Kasumi-1 (cell line): ENCODE measurements at regions not wholly inside any gene's neighbourhood (a gene's known extent, or its start where the extent isn't known, plus 50 kb on each side); places are given as distances from the start of the nearest gene placed in this dataset.

Experiments
- DNase-seq, 2 experiments: peaks; one replicate each; lab custom pipeline; 2025; lab: John Stamatoyannopoulos, UW

DNA sequence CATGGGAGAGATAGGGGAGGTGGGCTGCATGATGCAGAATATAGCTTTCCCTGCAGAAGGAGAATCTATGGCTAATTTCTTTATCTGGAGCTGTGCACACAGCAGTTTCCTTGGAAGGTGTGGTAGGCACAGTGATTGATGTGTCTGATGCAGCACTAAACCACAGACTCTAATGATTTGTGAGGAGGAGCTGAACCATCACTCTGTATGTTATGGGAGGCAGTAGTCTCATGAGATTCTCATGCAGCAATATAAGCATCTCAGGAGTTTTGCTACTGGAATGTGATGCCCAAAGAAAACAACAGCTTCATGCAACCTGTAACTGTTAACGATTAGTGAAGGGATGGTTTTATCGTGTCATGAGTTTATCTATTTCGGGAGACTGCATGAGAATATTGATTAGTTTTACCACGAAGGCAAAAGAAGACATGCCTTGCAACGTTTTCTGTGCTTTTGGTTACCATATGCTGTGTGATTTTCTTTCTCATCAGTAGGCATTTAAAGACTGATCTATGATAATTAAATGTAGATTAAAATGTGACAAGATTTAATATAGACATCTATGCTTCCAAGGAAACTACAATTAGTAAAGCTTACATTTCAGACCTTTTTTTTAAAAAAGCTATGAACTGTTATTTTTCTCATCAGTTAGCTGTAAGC is 286.8 kb downstream of the ARL6IP6 start:
- no peak for DNase-seq

DNA sequence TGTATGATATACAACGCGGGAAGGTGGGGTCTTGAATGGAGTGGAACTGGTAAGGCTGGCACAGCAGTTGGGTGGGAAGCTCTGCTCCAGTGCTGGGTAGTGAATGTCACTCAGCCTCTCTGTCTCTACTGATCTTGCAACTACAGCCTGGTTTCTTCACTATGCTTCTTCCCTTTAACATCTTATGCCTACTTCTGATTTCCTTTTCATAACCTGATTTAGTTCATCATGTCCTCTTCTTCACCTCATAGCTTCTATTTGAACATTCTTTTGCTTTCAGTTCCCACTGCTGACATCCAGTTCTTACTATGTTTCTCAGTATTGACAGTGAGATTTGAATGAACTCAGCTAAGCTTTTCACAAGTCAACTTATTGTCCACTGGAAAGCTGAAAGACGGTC is 286.2 kb downstream of the ARL6IP6 start:
- DNase-seq: no peak

DNA sequence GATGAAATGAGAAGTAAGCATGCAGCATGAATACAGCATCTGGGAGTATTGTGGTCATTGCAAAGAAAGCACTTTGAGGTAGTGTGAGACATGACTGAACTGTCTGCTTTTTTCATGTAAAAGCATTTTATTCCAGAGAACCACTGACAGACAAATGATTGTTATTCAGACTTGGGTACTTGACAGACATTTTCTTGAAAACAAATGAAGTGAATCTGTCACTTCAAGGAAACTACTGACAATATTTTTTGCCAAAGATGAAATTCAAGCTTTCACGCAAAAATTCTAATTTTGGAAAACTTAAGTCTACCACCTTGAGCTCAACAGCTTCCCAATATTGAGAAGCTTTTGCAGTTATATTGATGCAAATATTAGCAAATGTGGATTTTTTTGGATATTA is 255.7 kb downstream of the ARL6IP6 start:
- DNase-seq: no peak

DNA sequence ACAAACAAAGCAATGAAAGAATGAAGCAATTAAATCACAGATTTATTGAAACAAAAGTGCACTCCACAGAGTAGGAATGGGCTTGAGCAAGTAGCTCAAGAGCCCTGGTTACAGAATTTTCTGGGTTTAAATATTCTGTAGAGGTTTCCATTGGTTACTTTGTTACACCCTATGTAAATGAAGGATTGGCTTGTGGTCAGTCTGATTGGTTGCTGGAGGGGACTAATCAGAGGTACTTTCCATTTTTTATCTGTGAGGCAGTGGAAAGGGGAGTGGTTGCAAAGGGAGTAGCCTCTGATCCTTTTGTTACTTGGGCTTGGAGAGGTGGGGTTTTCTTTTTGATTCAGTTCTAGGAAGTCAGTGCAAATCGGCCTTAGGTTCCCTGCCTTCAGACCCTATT is 253.3 kb downstream of the ARL6IP6 start:
- DNase-seq: no peak

DNA sequence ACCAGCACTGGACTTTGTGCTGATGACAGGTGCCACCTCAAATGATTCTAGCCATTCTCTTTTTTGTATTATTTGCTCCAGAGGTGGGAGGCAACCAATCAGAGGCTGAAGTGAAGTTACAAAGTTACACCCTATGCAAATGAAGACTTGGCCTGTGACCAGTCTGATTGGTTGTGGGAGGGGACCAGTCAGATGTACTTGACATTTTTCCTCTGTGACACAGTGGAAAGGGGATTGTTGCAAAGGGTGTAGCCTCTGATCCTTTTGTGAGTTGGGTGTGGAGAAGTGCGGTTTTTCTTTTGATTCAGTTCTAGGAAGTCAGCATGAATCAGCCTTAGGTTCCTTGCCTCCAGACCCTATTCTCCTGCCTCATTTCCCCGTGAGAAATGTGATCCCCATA is 244.0 kb downstream of the ARL6IP6 start:
- no peak for DNase-seq

DNA sequence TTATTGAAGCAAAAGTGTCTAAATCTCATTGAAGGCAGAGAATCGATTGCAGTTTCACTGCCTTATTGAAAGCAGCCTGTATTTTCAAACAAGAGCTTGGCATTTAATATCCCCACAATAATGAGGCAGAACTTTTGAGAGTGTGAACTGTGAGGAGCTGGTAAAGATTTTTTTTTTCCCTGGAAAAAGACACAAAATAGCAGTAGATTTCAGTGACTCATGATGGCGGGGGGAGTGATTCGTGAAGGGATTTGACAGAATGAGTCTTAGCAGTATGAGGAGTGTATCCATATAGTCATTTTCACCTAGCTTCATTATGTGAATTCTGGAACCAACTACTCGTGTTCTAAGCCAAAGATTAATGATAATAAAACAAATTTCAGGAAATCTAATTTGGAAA is 242.9 kb downstream of the ARL6IP6 start:
- DNase-seq: no peak

DNA sequence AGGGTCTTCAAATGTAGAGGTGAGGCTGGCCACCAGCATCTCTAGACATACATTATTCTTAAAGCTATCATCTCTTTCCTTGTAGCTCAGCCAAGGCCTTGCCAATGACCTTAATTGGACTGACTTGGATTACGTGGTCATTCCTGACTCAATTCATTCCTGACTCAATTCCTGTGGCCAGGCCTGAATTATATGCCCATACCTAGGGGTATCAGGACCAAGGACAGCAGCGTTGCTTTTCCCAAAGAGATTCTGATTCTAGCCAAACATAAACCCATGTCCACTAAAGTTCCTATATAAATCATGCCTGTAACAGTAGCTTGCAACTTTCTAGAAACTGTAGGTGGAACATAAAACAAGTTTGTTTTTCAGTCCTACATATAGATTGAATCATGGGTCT is 231.7 kb downstream of the ARL6IP6 start:
- DNase-seq: peak in 1 of 2 experiments; percentile 54

DNA sequence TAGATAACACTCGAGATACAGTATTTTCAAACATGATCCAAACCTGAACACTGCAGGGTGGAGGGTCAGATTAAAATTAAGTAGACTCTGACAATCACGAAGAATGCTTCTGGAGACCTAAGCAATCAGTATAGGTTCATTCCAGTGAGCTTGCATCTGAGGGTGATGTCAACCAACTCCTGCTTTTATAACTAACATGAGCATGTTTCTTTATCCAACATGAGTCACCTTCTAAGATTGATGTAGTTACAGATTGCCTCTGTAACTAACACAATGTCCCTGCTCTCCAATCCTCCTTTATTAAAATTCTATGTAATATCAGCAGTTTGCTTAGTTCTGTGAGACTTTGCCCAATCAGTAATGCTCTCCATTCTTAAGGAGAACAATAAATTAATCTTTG is 225.7 kb downstream of the ARL6IP6 start:
- no peak for DNase-seq

DNA sequence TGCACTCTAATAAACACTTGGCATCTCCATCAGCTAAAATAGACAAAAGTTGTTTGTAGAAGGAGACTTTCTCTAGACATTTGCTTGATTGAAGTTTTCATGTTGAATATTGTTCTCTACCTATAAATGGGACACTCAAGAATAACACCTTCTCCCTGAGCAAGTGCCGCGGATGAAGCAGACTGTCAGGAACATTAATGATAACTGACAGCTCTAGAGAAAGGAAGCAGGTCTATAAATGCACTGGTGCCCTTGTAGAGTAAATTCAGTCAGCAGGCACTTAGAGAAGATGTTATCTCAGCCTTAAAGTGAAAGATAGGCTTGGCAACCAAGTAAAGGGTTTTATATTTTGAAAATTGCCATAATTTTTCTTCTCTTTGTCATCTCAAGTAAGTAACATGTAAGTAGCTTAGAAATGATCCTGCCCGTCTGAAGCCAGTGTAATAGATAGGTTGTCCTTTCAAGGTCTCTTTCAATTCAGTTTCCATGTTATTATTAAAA is 224.6 kb downstream of the ARL6IP6 start:
- DNase-seq: no peak

DNA sequence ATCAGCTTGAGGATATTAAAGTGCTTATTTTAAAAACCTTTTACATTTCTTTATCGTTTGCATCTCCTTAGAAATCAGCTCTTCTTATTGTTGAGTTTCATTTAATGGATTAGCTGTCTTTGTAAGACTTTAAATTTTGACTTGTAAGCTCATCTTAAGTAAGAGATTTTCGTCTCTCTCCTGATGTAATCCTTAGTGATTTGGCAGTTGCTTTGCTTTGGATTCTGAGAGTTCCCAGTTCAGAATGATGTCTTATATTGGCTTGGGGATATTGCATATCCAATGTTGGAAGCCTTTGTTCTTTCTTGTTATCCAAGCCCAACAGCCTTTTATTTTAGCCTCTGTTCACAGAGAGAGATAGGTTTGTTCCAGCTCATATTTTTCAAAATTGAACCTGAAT is 212.1 kb downstream of the ARL6IP6 start:
- DNase-seq: no peak

DNA sequence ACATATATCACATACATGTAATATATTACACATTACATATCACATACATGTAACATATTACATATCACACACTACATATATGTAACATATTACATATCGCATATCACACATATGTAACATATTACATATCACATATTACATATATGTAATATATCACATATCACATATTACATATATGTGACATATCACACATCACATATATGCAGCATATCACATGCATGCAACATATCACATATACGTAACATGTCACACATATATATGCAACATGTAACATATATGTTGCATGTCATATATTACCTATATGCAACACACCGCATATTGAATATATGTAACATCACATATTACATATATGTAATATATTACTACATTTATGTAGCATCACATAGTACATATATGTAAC is 211.2 kb downstream of the ARL6IP6 start:
- DNase-seq: no peak

DNA sequence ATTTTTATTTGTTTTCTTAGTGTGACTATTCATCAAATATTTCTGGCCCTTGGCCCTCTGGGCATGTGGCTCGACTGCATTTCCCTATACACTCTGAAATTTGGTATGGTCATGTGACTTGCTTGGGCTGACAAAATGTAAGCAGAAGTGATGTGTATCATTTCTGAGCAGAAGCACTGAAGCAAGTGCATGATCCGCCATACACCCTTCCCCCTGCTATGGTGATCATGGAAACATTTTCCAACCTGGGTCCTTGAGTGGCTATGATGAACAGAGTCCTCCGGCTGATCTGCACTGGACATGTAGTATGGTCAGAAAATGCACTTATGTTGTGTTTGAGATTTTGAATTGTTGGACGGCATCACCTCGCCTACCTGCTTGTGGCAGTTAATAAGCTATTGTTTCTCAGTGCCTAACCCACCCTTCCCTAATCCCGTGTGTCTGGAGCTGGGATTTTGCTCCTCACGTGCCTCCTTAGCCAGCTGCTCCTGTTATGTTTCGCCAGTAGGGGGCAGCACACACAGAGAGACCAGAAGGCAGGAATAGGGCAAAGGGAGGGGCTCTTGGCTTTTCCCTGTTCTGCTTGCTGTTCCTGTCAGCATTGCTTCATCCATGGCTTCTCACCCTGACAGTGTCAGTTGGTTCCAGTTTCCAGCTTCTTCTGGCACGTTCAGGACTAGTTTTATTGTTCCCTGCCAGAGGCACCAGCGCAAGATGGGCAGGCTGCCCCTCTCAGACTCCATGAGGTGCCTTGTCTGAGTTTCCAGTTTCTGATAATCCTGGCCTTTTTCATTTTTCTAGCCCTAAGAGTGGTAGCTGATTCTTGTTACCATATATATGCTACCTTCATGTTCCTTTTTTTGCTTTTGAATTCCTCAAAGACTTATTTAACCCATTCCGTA is 207.4 kb downstream of the ARL6IP6 start:
- peak; percentile 80 to 95 for DNase-seq

DNA sequence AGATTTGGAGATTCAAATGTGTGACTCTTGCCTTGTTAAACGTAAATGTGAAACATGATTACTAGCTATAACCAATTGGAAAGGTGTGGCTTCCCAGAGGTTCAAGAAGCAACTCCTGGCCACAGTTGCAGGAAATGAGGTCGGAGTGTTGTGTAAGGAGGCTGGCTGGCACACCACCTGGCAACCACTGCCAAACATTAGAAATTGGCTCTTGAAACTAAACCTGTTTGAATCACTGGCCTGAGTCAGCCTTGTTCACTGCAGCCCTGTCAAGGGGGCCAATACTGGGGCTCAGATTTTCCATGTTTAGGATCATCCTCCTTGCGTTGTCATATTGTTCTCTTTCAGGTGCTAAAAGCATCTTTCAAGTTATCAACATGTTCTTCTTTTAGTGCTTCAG is 206.3 kb downstream of the ARL6IP6 start:
- DNase-seq: no peak

DNA sequence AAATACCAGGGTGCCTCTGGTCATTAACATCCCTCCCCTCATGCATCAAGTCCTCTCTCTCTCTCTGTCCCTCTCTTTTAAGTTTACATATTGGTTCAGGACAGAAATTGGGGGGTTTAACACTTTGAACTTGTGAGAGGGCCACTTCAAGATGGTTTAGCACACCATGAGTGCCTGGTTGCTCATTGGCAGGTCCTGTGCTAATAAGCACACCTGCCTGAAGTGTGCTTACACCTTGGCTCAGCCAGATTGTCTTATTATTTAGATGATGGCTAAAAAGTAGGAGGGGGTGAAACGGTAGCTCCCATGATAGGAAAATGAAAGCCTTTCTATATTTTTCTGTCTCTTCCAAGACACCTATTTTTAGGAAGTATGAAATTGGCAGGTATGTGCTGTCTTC is 205.8 kb downstream of the ARL6IP6 start:
- no peak for DNase-seq

DNA sequence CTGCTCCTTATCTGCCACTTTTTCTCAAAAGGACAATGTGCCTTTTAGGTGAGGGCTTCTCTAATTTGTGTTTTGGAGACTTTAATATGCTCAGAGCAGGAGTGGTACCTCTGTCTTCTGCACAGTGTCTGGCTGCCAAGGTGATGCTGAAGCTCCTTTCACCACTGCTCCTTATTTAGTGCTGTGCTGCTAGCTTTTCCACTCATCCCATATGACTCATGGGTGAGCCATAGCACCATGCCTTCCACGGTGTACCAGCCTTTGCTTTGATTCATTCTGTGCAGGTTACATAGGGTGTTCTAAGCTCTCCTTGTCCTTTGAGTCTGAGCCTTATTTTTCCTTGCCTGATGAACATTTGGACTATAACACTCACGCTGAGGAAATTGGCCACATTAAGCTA is 202.4 kb downstream of the ARL6IP6 start:
- no peak for DNase-seq

DNA sequence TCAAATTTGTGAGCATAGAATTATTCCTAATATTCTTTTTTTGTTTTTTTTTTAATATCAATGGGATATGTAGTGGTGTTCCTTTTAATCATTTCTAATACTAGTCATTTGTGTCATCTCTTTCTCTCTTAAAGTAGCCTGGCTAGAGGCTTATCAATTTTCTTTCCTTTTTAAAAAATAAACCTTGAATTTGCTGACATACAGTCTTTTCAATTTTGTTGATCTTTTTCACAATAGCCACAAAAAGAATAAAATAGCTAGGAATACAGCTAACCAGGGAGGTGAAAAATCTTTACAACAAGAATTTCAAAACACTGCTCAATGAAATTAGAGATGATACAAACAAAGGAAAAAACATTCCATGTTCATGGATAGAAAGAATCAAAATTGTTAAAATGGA is 192.6 kb downstream of the ARL6IP6 start:
- DNase-seq: no peak

DNA sequence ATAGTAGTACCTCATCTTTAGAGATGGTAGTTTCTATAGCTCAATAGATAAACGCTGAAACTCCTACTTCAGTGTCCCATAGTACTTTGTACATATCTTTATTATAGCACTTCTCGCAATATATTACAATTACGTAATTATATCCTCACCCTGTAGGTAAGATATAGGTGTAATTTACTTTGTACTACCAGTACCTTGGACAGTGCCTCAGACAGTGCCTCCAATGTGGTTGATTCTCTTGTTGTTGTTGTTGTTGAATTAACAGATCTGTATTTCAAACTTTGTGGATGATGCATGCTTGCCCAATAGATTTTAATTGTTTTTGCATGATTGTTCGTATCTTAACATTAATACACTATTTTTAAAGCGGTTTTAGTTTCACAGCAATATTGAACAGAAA is 188.6 kb downstream of the ARL6IP6 start:
- no peak for DNase-seq

DNA sequence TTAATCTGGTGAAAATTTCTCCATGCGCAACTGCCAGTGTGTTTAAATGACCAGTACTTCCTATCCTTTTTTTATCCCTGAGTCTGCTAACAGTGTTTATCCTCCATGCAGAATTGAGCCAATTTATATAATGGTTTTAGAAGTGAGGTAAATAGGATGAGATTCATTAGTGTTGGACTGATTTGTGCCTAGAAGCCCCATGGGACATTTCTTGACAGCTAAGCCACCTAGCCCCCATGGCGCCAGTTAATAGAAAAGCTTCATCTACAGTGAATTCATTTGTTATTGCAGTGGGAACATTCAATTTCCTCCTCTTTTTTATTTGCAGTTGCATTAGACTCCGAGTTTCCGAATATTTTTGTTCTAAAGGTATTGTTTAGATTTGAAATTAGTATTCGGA is 175.6 kb downstream of the ARL6IP6 start:
- no peak for DNase-seq

DNA sequence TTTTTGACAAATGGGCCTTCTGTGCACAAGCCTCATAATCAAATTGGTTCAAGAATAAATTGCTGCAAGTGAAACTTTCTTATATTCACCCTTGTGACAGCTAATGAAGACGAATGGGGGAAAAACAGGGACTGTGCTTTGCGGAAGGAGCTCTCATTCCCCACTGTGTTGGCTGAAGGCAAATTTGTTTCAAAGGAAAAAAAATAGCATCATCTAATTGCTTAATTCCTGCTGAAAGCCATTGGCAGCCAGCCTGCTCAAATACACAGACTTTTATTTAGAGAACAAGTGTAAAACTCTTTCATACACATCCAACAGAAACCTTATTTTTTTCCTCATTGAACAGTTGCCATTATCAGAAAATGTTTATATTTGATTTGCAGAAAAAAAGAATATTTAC is 172.3 kb downstream of the ARL6IP6 start:
- no peak for DNase-seq

DNA sequence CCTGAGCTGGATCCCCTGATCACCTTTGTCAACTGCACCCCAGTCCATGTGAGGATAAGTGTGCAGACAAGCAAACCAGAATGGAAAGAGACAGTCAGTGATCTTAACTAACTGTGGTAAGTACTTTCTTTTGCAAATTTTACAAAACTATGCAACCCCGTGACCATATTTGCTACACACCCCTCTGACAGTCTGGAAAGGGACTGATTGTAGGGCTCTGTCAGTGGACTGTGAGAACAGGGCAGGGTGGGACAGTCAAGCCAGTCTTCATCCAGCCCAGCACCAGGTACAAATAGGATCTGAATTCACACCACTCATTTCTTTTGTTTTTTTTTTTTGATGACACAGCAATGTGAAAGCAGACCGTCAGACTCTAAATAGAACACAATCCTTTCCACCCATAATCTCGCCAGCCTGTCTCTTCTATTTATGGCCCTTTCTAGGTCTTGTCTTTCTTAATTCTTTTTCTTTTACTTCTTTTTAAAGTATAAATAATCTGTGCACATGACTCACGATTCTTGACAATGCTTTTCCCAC is 165.6 kb downstream of the ARL6IP6 start:
- no peak for DNase-seq

DNA sequence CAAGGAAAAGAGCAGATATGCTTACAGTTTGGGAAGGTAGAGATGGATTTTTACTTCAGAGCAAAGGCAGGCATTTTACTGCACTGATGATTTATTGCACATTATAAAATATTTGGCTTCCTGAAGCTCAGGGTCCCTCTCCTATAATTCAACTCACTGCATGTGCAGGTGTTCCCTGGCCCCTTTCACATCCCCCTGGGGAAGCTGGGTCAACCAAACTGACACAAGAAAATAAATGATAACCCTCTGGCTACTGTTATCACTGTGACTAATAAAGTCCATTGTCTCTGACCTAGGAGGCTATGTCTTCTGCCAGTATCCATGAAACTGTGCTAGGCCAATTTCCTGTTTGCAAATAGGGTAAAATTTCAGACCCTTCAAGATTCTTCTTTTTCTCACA is 163.1 kb downstream of the ARL6IP6 start:
- DNase-seq: no peak

DNA sequence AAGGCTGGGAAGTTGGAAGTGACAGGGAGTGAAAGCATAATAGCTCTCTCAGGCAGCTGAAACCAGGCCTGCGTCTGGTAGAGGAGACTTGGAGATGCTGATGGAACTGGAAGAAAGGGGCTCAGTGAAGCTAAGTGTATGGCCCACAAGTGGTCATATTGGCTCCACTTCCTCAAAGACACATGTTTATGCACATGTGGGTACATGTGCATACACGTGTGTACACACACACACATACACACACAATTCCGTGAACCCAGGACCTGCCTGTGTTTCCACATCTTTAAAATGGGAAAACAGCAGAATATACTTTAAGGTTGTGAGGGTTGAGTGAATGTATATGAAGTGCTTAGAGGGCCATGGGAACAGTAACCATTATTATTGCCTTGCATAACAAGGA is 160.9 kb downstream of the ARL6IP6 start:
- DNase-seq: no peak
